ENCODE measurements at regions not wholly inside any gene's neighbourhood (a gene's known extent, or its start where the extent isn't known, plus 50 kb on each side); places are given as distances from the start of the nearest gene placed in this dataset.

DNA sequence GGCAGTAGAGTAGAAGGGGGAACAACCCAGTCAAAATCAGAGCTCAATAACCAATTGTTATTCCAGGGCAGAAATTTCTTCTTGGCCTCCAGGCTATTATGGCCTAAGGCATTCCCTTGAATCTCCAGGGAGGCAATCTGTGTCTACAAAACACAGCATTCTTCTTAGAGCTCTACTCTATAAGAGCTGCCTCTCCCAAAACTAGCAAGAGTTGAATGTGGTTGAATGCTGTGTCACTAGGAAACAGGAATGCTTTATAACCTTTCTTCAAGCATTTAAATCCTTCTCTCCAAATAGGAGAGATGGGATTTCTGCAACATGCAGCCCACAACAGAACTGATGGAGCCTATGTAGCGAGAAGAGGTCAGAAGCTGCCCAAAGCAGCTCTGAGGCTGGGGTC is 97.1 kb upstream of the APC start:
- TF ChIP-seq, protein P1, sequence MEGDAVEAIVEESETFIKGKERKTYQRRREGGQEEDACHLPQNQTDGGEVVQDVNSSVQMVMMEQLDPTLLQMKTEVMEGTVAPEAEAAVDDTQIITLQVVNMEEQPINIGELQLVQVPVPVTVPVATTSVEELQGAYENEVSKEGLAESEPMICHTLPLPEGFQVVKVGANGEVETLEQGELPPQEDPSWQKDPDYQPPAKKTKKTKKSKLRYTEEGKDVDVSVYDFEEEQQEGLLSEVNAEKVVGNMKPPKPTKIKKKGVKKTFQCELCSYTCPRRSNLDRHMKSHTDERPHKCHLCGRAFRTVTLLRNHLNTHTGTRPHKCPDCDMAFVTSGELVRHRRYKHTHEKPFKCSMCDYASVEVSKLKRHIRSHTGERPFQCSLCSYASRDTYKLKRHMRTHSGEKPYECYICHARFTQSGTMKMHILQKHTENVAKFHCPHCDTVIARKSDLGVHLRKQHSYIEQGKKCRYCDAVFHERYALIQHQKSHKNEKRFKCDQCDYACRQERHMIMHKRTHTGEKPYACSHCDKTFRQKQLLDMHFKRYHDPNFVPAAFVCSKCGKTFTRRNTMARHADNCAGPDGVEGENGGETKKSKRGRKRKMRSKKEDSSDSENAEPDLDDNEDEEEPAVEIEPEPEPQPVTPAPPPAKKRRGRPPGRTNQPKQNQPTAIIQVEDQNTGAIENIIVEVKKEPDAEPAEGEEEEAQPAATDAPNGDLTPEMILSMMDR (IDR thresholded peaks at IDR 0.05; ENCODE audit: low read depth, low read length, poor library complexity, severe bottlenecking): no peak
- no peak for TF ChIP-seq EZH2phosphoT487 (IDR thresholded peaks at IDR 0.05; ENCODE audit: borderline replicate concordance, low read length)
